SU-DHL-6 (cell line): ENCODE measurements at regions not wholly inside any gene's neighbourhood (a gene's known extent, or its start where the extent isn't known, plus 50 kb on each side); places are given as distances from the start of the nearest gene placed in this dataset.

Experiments used
- H2AFZ ChIP-seq: fragments of 200-600 bp; sonication (generic); 2 replicates; pipeline ENCODE4 v1.6.1; 2014; ENCODE audit warnings: low read depth, mild to moderate bottlenecking, moderate library complexity, mixed read lengths, antibody characterized with exemption, low read length; ENCODE audit not compliant: severe bottlenecking
- H3F3A ChIP-seq: fragments of 200-600 bp; shearing (Covaris generic); 2 replicates; pipeline ENCODE4 v1.6.0; 2016; ENCODE audit warnings: antibody characterized with exemption, mild to moderate bottlenecking; ENCODE audit not compliant: insufficient read depth
- H3K27ac ChIP-seq: fragments of 200-600 bp; sonication (generic); 2 replicates; pipeline ENCODE4 v1.5.1; 2016; ENCODE audit warnings: low read depth, mild to moderate bottlenecking, low read length, moderate library complexity, mixed read lengths
- H3K27me3 ChIP-seq: fragments of 200-600 bp; sonication (generic), shearing (Covaris generic); 2 replicates; pipeline ENCODE4 v1.6.0; 2014; ENCODE audit warnings: mild to moderate bottlenecking, low read length
- H3K36me3 ChIP-seq: fragments of 200-600 bp; sonication (generic); 2 replicates; pipeline ENCODE4 v1.6.1; 2014; ENCODE audit warnings: mild to moderate bottlenecking, low read length, mixed read lengths
- H3K4me2 ChIP-seq: fragments of 300-600, 200-600 bp; shearing (Covaris generic), sonication (generic); 2 replicates; pipeline ENCODE4 v1.6.0; 2014; ENCODE audit warnings: low read length, low read depth, mild to moderate bottlenecking; ENCODE audit not compliant: poor library complexity, severe bottlenecking
- H3K4me3 ChIP-seq: fragments of 200-600 bp; sonication (generic); 2 replicates; pipeline ENCODE4 v1.5.1; 2014; ENCODE audit warnings: antibody characterized with exemption, low read length, mild to moderate bottlenecking, mixed read lengths; ENCODE audit not compliant: insufficient read depth, poor library complexity, severe bottlenecking
- H3K79me2 ChIP-seq: fragments of 200-600 bp; sonication (generic); 2 replicates; pipeline ENCODE4 v1.6.1; 2014; ENCODE audit warnings: mild to moderate bottlenecking, low read length, moderate library complexity; ENCODE audit not compliant: insufficient read depth
- H3K9ac ChIP-seq: fragments of 200-600 bp; sonication (generic); 2 replicates; pipeline ENCODE4 v1.7.0; 2014; ENCODE audit warnings: mild to moderate bottlenecking, low read length
- H3K9me2 ChIP-seq: fragments of 200-600 bp; sonication (generic); replicated peaks from 2 replicates; pipeline ENCODE4 v1.6.1; 2014; ENCODE audit warnings: low read length; ENCODE audit not compliant: insufficient read depth
- H3K9me3 ChIP-seq: fragments of 200-600 bp; sonication (generic); 2 replicates; pipeline ENCODE4 v1.6.1; 2014; ENCODE audit warnings: low read length, mixed read lengths; ENCODE audit not compliant: insufficient read depth
- H4K20me1 ChIP-seq: fragments of 200-600 bp; sonication (generic); 2 replicates; pipeline ENCODE4 v1.6.1; 2014; ENCODE audit warnings: low read depth, mild to moderate bottlenecking, antibody characterized with exemption, low read length, moderate library complexity, mixed read lengths
- EZH2phosphoT487 ChIP-seq: fragments of 200-600 bp; sonication (generic), shearing (Covaris generic); conservative IDR thresholded peaks from 2 replicates; pipeline ENCODE4 v1.6.1; 2018; ENCODE audit warnings: mild to moderate bottlenecking, antibody characterized with exemption, low read length, moderate library complexity, mixed read lengths
- TF ChIP-seq, protein P1 (sequence below): fragments of 200-600 bp; sonication (generic); IDR thresholded peaks from one replicate; pipeline ENCODE4 v1.5.1; 2017; ENCODE audit warnings: antibody characterized with exemption, mild to moderate bottlenecking, low read length, moderate library complexity; ENCODE audit not compliant: insufficient read depth, poor library complexity, severe bottlenecking

DNA sequence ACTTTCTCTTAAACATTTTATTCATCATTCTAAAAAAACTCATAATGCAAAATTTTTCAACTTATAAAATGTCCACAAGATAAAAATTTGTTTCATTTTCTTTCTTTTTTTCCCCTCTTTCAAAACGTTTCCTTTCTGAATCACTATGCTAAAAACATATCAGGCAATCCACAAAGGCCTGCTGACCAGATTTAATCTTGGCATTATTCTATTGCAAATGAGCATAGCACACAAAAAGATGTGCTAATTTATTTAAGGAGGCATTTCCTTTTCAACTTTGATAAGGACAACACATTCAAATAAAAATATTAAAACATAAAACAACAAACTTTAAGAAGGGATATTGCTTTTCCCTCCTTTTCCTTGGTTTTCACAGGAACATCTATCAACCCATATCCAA is 215.3 kb upstream of the FOXD3 start:
- H4K20me1 ChIP-seq = no peaks in the 10 kb centered on the region
- H3K9me3 ChIP-seq = no peaks in the 10 kb centered on the region
- no peaks in the 10 kb centered on the region for H3K9me2 ChIP-seq
- H2AFZ ChIP-seq = no peak overlapping the region
- H3K36me3 ChIP-seq = no peaks in the 10 kb centered on the region
- no peak overlapping the region for H3K27ac ChIP-seq
- H3K27me3 ChIP-seq = no peaks in the 10 kb centered on the region
- no peak overlapping the region for H3K9ac ChIP-seq
- TF ChIP-seq, protein P1, sequence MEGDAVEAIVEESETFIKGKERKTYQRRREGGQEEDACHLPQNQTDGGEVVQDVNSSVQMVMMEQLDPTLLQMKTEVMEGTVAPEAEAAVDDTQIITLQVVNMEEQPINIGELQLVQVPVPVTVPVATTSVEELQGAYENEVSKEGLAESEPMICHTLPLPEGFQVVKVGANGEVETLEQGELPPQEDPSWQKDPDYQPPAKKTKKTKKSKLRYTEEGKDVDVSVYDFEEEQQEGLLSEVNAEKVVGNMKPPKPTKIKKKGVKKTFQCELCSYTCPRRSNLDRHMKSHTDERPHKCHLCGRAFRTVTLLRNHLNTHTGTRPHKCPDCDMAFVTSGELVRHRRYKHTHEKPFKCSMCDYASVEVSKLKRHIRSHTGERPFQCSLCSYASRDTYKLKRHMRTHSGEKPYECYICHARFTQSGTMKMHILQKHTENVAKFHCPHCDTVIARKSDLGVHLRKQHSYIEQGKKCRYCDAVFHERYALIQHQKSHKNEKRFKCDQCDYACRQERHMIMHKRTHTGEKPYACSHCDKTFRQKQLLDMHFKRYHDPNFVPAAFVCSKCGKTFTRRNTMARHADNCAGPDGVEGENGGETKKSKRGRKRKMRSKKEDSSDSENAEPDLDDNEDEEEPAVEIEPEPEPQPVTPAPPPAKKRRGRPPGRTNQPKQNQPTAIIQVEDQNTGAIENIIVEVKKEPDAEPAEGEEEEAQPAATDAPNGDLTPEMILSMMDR = no peak
- no peak for TF ChIP-seq EZH2phosphoT487
- no peak overlapping the region for H3K4me3 ChIP-seq
- no peaks in the 10 kb centered on the region for H3K79me2 ChIP-seq
- H3F3A ChIP-seq = no peaks in the 10 kb centered on the region
- no peak overlapping the region for H3K4me2 ChIP-seq

DNA sequence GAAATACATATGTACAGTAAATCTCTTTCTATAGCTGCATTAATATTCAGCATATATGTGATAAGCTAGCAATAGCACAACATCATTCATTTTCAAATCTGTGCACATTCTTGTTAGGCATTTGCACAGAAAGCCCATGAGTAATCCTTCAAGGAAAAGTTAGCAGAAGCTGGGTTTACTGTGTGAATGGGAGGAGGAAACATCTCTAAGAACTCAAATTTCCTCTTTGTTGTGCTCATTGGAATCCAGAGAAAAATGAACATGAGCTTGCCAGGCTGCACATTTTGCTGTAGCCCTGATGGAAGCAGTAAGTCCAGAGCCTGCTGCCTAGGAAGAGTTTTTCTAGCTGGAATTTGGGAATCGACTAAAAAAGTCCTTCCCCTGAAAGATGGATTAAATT is 214.2 kb upstream of the FOXD3 start:
- Histone ChIP-seq H3K9me3 (no peaks in the 10 kb centered on the region), H3F3A (no peaks in the 10 kb centered on the region), H3K9ac (no peak overlapping the region), H3K4me3 (no peak overlapping the region), H3K79me2 (no peaks in the 10 kb centered on the region), H3K9me2 (no peaks in the 10 kb centered on the region), H3K27ac (no peak overlapping the region), H3K4me2 (no peak overlapping the region), H3K36me3 (no peaks in the 10 kb centered on the region), H3K27me3 (no peaks in the 10 kb centered on the region), H4K20me1 (no peaks in the 10 kb centered on the region), H2AFZ (no peak overlapping the region)
- TF ChIP-seq, protein P1 = no peak
- TF ChIP-seq EZH2phosphoT487 = no peak

DNA sequence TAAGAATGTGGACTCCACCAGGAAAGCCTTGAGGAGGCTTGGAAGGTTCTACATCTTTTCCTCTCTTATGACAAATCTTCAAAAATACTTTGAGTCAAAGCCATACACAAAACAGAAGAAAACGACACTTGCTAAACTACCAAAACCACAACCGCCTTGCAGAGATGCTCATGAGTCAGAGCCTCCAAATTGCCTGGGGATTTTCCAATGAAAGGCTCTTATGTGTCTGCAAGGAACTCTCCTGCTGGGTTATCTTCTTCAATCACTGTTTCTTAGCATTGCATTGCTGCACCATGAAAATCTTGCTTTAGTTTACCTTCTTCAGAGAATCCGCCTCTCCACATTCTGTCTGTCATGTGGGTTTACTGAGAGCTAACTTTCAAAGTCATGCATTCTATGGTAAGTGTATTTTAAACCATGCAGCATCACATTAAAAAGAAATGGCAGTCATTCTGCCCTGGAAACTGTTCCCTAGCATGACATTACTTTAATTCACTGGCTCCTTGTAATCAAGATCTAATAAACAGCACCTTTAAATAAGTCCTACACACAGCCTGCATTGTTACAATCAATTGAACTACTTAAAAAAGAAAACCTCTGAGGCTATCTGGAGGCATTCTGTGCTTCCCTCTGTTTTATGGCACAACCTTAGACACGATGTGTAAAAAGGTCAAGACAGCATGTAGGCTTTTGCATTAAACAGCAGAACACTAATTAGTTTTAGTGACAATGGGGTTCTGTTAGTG is 210.0 kb upstream of the FOXD3 start:
- Histone ChIP-seq H3F3A (no peaks in the 10 kb centered on the region), H4K20me1 (no peaks in the 10 kb centered on the region)

More for the DNA sequence above, 210.0 kb upstream of the FOXD3 start:
- Histone ChIP-seq H3K27me3 (no peaks in the 10 kb centered on the region), H3K9me3 (no peaks in the 10 kb centered on the region), H3K79me2 (no peaks in the 10 kb centered on the region), H3K9ac (no peak overlapping the region), H3K4me3 (no peak overlapping the region), H3K27ac (no peak overlapping the region), H3K4me2 (no peak overlapping the region), H2AFZ (no peak overlapping the region), H3K36me3 (no peaks in the 10 kb centered on the region), H3K9me2 (no peaks in the 10 kb centered on the region)
- no peak for TF ChIP-seq EZH2phosphoT487
- TF ChIP-seq, protein P1 = no peak
